Sigmoid colon (tissue), 4 donors: ENCODE measurements at regions not wholly inside any gene's neighbourhood (a gene's known extent, or its start where the extent isn't known, plus 50 kb on each side); places are given as distances from the start of the nearest gene placed in this dataset.

Experiments used
- EP300 ChIP-seq, 4 donors: sonication (generic); formaldehyde crosslinking; IDR thresholded peaks; one replicate each; pipeline ENCODE4 v1.6.1; 2017; ENCODE audit warnings: antibody characterized with exemption in 4 of 4
- TF ChIP-seq, protein P1 (sequence below), 4 experiments: fragments of 450-650 bp in 3 of 4; fragments of 200-600 bp in 1 of 4; IDR thresholded peaks; one replicate each; pipeline ENCODE4 v1.5.1; 2016 to 2019; ENCODE audit warnings: antibody characterized with exemption in 4 of 4, mild to moderate bottlenecking in 3 of 4, moderate library complexity in 2 of 4

DNA sequence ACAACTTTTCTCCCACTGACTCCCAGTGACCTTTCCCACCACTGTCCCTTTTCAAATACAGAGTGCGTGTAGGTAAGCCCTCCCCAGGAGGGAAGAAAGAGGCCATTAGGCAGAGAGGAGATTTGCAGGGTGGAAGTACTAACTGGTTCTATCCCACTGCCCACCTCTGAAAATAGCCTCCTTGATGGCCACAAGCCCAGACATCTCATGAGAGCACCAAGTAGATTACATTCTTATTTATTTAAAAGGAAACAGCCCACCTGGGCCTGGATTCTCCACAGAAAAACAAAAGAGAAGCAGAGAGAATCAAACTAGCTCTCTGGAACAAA, 445.3 kb downstream of the FOXO1 start:
- TF ChIP-seq, protein P1, sequence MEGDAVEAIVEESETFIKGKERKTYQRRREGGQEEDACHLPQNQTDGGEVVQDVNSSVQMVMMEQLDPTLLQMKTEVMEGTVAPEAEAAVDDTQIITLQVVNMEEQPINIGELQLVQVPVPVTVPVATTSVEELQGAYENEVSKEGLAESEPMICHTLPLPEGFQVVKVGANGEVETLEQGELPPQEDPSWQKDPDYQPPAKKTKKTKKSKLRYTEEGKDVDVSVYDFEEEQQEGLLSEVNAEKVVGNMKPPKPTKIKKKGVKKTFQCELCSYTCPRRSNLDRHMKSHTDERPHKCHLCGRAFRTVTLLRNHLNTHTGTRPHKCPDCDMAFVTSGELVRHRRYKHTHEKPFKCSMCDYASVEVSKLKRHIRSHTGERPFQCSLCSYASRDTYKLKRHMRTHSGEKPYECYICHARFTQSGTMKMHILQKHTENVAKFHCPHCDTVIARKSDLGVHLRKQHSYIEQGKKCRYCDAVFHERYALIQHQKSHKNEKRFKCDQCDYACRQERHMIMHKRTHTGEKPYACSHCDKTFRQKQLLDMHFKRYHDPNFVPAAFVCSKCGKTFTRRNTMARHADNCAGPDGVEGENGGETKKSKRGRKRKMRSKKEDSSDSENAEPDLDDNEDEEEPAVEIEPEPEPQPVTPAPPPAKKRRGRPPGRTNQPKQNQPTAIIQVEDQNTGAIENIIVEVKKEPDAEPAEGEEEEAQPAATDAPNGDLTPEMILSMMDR (IDR thresholded peaks at IDR 0.05) = no peak
- TF ChIP-seq EP300 (IDR thresholded peaks at IDR 0.05) = no peak
